HepG2 (cell line): ENCODE measurements at regions not wholly inside any gene's neighbourhood (a gene's known extent, or its start where the extent isn't known, plus 50 kb on each side); places are given as distances from the start of the nearest gene placed in this dataset.

ENCODE experiments used
- HOXD1 ChIP-seq: sonication (generic); formaldehyde crosslinking; IDR thresholded peaks from 2 replicates; pipeline ENCODE4 v1.5.0; 2020; ENCODE audit warnings: missing genetic modification reagents
- TF ChIP-seq, protein P1 (sequence below): sonication (generic); formaldehyde crosslinking; IDR thresholded peaks from 2 replicates; pipeline ENCODE4 v1.4.0; 2020; ENCODE audit warnings: mild to moderate bottlenecking, missing genetic modification reagents
- TF ChIP-seq, protein P2 (sequence below): sonication (generic); formaldehyde crosslinking; IDR thresholded peaks from 2 replicates; pipeline ENCODE4 v1.5.0; 2020; ENCODE audit warnings: mild to moderate bottlenecking, missing genetic modification reagents, borderline replicate concordance
- TF ChIP-seq, protein P3 (sequence below): sonication (generic); formaldehyde crosslinking; IDR thresholded peaks from 2 replicates; pipeline ENCODE4 v1.4.0; 2020; ENCODE audit warnings: mild to moderate bottlenecking, low read depth, missing genetic modification reagents
- TF ChIP-seq, protein P4 (sequence below): sonication (generic); formaldehyde crosslinking; IDR thresholded peaks from 2 replicates; pipeline ENCODE4 v1.4.0; 2020; ENCODE audit warnings: missing genetic modification reagents
- TF ChIP-seq, protein P5 (sequence below): sonication (generic); formaldehyde crosslinking; IDR thresholded peaks from 2 replicates; pipeline ENCODE4 v1.8.0; 2022; ENCODE audit warnings: mild to moderate bottlenecking, missing genetic modification reagents, moderate library complexity

DNA sequence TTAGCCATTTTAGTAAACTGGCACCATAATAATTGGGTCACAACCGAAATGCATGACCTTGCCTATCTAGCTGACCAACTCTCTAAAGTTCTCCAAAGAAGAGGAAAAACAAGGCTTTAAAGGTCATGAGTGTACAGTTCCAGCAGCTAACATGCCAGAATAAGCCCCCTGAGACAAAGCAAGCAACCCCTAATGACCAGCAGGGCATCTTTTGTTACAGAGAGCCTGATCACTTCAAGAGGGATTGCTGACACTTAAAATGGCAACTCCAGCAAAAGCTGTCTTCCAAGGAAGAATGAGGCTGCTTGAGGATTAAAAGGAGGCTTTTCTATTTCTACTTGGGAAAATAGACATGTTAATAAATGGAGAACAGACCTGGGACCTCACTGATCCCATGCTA is 213.6 kb downstream of the CDC14C start (continued):
- TF ChIP-seq, protein P1, sequence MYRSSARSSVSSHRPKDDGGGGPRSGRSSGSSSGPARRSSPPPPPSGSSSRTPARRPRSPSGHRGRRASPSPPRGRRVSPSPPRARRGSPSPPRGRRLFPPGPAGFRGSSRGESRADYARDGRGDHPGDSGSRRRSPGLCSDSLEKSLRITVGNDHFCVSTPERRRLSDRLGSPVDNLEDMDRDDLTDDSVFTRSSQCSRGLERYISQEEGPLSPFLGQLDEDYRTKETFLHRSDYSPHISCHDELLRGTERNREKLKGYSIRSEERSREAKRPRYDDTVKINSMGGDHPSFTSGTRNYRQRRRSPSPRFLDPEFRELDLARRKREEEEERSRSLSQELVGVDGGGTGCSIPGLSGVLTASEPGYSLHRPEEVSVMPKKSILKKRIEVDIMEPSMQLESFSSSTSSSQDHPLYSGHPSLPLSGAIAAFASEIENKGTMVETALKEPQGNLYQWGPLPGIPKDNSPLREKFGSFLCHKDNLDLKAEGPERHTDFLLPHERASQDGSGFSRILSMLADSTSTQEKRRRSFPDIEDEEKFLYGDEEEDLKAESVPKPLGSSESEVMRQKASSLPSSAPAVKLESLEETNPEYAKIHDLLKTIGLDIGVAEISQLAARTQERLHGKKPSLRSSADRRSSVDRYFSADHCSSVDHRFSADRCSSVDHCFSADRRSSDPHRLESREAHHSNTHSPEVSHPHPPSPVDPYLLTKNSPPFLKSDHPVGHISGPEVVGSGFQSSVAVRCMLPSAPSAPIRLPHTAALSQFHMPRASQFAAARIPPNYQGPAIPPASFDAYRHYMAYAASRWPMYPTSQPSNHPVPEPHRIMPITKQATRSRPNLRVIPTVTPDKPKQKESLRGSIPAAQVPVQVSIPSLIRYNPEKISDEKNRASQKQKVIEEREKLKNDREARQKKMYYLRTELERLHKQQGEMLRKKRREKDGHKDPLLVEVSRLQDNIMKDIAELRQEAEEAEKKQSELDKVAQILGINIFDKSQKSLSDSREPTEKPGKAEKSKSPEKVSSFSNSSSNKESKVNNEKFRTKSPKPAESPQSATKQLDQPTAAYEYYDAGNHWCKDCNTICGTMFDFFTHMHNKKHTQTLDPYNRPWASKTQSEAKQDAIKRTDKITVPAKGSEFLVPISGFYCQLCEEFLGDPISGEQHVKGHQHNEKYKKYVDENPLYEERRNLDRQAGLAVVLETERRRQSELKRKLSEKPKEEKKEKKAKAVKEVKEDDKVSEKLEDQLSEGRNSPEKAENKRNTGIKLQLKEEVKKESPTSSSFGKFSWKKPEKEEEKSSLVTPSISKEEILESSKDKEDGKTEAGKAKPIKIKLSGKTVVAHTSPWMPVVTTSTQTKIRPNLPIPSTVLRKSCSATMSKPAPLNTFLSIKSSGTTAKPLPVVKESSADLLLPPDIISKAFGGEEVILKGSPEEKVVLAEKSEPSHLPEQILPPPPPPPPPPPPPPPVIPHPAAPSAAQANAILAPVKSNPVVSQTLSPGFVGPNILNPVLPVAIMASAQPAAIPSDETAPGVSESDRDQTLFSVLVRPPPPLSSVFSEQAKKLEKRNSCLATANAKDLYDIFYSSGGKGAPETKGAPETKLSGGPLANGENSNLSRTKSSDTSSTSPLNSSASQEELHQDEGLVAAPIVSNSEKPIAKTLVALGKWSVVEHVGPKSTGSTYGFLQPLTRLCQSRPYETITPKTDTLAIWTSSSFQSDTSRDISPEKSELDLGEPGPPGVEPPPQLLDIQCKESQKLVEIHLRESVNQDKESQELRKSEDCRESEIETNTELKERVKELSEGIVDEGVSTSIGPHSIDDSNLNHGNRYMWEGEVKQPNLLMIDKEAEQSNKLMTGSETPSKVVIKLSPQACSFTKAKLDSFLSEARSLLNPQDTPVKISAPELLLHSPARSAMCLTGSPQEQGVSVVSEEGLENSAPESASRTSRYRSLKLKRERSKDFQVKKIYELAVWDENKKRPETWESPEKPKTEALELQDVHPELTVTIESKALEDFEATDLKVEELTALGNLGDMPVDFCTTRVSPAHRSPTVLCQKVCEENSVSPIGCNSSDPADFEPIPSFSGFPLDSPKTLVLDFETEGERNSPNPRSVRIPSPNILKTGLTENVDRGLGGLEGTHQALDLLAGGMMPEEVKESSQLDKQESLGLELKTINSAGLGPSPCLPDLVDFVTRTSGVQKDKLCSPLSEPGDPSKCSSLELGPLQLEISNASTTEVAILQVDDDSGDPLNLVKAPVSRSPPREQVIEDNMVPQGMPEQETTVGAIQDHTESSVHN (CRISPR knock-in tag), result no peak
- TF ChIP-seq, protein P2, sequence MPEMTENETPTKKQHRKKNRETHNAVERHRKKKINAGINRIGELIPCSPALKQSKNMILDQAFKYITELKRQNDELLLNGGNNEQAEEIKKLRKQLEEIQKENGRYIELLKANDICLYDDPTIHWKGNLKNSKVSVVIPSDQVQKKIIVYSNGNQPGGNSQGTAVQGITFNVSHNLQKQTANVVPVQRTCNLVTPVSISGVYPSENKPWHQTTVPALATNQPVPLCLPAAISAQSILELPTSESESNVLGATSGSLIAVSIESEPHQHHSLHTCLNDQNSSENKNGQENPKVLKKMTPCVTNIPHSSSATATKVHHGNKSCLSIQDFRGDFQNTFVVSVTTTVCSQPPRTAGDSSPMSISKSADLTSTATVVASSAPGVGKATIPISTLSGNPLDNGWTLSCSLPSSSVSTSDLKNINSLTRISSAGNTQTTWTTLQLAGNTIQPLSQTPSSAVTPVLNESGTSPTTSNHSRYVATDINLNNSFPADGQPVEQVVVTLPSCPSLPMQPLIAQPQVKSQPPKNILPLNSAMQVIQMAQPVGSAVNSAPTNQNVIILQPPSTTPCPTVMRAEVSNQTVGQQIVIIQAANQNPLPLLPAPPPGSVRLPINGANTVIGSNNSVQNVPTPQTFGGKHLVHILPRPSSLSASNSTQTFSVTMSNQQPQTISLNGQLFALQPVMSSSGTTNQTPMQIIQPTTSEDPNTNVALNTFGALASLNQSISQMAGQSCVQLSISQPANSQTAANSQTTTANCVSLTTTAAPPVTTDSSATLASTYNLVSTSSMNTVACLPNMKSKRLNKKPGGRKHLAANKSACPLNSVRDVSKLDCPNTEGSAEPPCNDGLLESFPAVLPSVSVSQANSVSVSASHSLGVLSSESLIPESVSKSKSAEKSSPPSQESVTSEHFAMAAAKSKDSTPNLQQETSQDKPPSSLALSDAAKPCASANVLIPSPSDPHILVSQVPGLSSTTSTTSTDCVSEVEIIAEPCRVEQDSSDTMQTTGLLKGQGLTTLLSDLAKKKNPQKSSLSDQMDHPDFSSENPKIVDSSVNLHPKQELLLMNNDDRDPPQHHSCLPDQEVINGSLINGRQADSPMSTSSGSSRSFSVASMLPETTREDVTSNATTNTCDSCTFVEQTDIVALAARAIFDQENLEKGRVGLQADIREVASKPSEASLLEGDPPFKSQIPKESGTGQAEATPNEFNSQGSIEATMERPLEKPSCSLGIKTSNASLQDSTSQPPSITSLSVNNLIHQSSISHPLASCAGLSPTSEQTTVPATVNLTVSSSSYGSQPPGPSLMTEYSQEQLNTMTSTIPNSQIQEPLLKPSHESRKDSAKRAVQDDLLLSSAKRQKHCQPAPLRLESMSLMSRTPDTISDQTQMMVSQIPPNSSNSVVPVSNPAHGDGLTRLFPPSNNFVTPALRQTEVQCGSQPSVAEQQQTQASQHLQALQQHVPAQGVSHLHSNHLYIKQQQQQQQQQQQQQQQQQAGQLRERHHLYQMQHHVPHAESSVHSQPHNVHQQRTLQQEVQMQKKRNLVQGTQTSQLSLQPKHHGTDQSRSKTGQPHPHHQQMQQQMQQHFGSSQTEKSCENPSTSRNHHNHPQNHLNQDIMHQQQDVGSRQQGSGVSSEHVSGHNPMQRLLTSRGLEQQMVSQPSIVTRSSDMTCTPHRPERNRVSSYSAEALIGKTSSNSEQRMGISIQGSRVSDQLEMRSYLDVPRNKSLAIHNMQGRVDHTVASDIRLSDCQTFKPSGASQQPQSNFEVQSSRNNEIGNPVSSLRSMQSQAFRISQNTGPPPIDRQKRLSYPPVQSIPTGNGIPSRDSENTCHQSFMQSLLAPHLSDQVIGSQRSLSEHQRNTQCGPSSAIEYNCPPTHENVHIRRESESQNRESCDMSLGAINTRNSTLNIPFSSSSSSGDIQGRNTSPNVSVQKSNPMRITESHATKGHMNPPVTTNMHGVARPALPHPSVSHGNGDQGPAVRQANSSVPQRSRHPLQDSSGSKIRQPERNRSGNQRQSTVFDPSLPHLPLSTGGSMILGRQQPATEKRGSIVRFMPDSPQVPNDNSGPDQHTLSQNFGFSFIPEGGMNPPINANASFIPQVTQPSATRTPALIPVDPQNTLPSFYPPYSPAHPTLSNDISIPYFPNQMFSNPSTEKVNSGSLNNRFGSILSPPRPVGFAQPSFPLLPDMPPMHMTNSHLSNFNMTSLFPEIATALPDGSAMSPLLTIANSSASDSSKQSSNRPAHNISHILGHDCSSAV, result no peak
- TF ChIP-seq, protein P3, sequence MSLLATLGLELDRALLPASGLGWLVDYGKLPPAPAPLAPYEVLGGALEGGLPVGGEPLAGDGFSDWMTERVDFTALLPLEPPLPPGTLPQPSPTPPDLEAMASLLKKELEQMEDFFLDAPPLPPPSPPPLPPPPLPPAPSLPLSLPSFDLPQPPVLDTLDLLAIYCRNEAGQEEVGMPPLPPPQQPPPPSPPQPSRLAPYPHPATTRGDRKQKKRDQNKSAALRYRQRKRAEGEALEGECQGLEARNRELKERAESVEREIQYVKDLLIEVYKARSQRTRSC (CRISPR knock-in tag), result no peak
- TF ChIP-seq, protein P4, sequence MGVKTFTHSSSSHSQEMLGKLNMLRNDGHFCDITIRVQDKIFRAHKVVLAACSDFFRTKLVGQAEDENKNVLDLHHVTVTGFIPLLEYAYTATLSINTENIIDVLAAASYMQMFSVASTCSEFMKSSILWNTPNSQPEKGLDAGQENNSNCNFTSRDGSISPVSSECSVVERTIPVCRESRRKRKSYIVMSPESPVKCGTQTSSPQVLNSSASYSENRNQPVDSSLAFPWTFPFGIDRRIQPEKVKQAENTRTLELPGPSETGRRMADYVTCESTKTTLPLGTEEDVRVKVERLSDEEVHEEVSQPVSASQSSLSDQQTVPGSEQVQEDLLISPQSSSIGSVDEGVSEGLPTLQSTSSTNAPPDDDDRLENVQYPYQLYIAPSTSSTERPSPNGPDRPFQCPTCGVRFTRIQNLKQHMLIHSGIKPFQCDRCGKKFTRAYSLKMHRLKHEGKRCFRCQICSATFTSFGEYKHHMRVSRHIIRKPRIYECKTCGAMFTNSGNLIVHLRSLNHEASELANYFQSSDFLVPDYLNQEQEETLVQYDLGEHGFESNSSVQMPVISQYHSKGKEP (CRISPR knock-in tag), result no peak
- TF ChIP-seq, protein P5, sequence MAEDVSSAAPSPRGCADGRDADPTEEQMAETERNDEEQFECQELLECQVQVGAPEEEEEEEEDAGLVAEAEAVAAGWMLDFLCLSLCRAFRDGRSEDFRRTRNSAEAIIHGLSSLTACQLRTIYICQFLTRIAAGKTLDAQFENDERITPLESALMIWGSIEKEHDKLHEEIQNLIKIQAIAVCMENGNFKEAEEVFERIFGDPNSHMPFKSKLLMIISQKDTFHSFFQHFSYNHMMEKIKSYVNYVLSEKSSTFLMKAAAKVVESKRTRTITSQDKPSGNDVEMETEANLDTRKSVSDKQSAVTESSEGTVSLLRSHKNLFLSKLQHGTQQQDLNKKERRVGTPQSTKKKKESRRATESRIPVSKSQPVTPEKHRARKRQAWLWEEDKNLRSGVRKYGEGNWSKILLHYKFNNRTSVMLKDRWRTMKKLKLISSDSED (CRISPR knock-in tag), result no peak
- TF ChIP-seq HOXD1 (CRISPR knock-in tag), result no peak
